Osteocyte (in vitro differentiated cells): ENCODE measurements at regions not wholly inside any gene's neighbourhood (a gene's known extent, or its start where the extent isn't known, plus 50 kb on each side); places are given as distances from the start of the nearest gene placed in this dataset.

Experiments used
- DNase-seq: peaks from one replicate; pipeline ENCODE4 v3.0.0; 2021; ENCODE audit warnings: mixed read lengths; ENCODE audit not compliant: unreplicated experiment; ENCODE audit errors: extremely low spot score
- H3K27ac Mint-ChIP-seq: one replicate; pipeline ENCODE4 v1.8.0; 2021; ENCODE audit warnings: mild to moderate bottlenecking, mixed read lengths; ENCODE audit not compliant: unreplicated experiment
- H3K27me3 Mint-ChIP-seq: one replicate; pipeline ENCODE4 v1.8.0; 2021; ENCODE audit warnings: mixed read lengths; ENCODE audit not compliant: unreplicated experiment
- H3K36me3 Mint-ChIP-seq: one replicate; pipeline ENCODE4 v1.8.0; 2021; ENCODE audit warnings: mixed read lengths; ENCODE audit not compliant: unreplicated experiment
- H3K4me1 Mint-ChIP-seq: one replicate; pipeline ENCODE4 v1.8.0; 2021; ENCODE audit warnings: mixed read lengths; ENCODE audit not compliant: unreplicated experiment
- H3K4me3 Mint-ChIP-seq: one replicate; pipeline ENCODE4 v1.8.0; 2021; ENCODE audit warnings: mild to moderate bottlenecking, moderate library complexity, mixed read lengths; ENCODE audit not compliant: unreplicated experiment
- H3K9me3 Mint-ChIP-seq: one replicate; pipeline ENCODE4 v1.8.0; 2021; ENCODE audit warnings: mixed read lengths; ENCODE audit not compliant: unreplicated experiment
- CTCF ChIP-seq: fragments of 200-600 bp; sonication (generic); IDR thresholded peaks from 2 replicates; pipeline ENCODE4 v1.5.0; 2021; ENCODE audit warnings: antibody characterized with exemption, mild to moderate bottlenecking, moderate library complexity

GRCh38 chr17:73841431-73842060 lies 197.3 kb upstream of the SDK2 start:
- peak; percentile 23 for TF ChIP-seq CTCF
- Mint-ChIP-seq H3K27me3 (no peaks in the 10 kb centered on the region), H3K4me3 (no peak overlapping the region), H3K27ac (no peak overlapping the region), H3K9me3 (no peaks in the 10 kb centered on the region), H3K4me1 (no peaks in the 10 kb centered on the region), H3K36me3 (no peaks in the 10 kb centered on the region)
- DNase-seq: no peak

GRCh38 chr17:73847952-73848351 lies 203.7 kb upstream of the SDK2 start:
- TF ChIP-seq CTCF: no peak
- no peak overlapping the region for H3K4me3 Mint-ChIP-seq
- DNase-seq: no peak
- no peaks in the 10 kb centered on the region for H3K9me3 Mint-ChIP-seq
- H3K27me3 Mint-ChIP-seq: no peaks in the 10 kb centered on the region
- no peaks in the 10 kb centered on the region for H3K36me3 Mint-ChIP-seq
- H3K27ac Mint-ChIP-seq: no peak overlapping the region
- H3K4me1 Mint-ChIP-seq: no peaks in the 10 kb centered on the region

- H3K9me3 Mint-ChIP-seq: peaks cover 14% of the 10 kb centered on the region
- DNase-seq: no peak
- H3K36me3 Mint-ChIP-seq: no peaks in the 10 kb centered on the region
- TF ChIP-seq CTCF: no peak
- H3K27ac Mint-ChIP-seq: no peak overlapping the region
- no peaks in the 10 kb centered on the region for H3K4me1 Mint-ChIP-seq
- no peak overlapping the region for H3K4me3 Mint-ChIP-seq
- no peaks in the 10 kb centered on the region for H3K27me3 Mint-ChIP-seq
These were observed 206.2 kb upstream of the SDK2 start for GRCh38 chr17:73850426-73850825.

GRCh38 chr17:73851091-73851490 lies 206.8 kb upstream of the SDK2 start:
- Mint-ChIP-seq H3K27ac (no peak overlapping the region), H3K4me1 (no peaks in the 10 kb centered on the region)

GRCh38 chr17:73851921-73852320 lies 207.7 kb upstream of the SDK2 start:
- no peak for TF ChIP-seq CTCF
- Mint-ChIP-seq H3K36me3 (no peaks in the 10 kb centered on the region), H3K4me3 (no peak overlapping the region), H3K27ac (no peak overlapping the region), H3K9me3 (peaks cover 14% of the 10 kb centered on the region), H3K4me1 (no peaks in the 10 kb centered on the region), H3K27me3 (no peaks in the 10 kb centered on the region)
- no peak for DNase-seq

More at GRCh38 chr17:73851091-73851490, 206.8 kb upstream of the SDK2 start:
- Mint-ChIP-seq H3K4me3 (no peak overlapping the region), H3K27me3 (no peaks in the 10 kb centered on the region), H3K9me3 (peaks cover 14% of the 10 kb centered on the region), H3K36me3 (no peaks in the 10 kb centered on the region)
- TF ChIP-seq CTCF: no peak
- no peak for DNase-seq
